HG03175 (cell line): ENCODE measurements at regions not wholly inside any gene's neighbourhood (a gene's known extent, or its start where the extent isn't known, plus 50 kb on each side); places are given as distances from the start of the nearest gene placed in this dataset.

Experiments used
- ATAC-seq: cut with Tn5 transposase; IDR thresholded peaks from one replicate; pipeline ENCODE4 v1.9.1; 2021; ENCODE audit warnings: mild to moderate bottlenecking, moderate library complexity; ENCODE audit not compliant: unreplicated experiment

DNA sequence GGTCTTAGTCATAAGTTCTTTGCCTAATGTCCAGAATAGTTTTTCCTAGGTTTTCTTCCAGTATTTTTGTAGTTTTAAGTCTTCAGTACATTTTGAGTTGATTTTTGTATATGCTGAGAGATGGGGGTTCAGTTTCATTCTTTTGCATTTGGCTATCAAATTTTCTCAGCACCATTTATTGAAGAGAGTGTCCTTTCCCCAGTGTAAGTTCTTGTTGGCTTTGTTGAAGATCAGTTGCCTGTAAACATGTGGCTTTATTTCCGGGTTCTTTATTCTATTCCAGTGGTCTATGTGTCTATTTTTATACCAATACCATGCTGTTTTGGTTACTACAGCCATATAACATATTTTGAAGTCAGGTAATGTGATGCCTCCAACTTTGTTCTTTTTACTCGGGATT lies 87.5 kb upstream of the MYCN start:
- ATAC-seq: no peak

DNA sequence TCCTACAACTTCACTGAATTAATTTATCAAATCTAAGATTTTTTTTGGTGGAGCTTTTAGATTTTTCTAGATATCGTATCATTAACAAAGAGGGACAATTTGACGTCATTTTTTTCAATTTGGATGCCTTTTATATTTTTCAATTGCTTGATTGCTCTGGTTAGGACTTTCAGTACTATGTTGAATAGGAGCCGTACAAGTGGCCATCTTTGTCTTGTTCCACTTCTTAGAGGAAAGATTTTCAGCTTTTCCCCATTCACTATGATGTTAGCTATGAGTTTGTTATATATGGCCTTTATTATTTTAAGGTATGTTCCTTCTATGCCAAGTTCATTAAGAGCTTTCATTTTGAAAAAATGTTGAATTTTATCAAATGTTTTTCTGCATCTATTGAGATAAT lies 86.4 kb upstream of the MYCN start:
- no peak for ATAC-seq

- ATAC-seq: no peak
Observed at GRCh38 chr2:15855766-15856260, 84.5 kb upstream of the MYCN start.

DNA sequence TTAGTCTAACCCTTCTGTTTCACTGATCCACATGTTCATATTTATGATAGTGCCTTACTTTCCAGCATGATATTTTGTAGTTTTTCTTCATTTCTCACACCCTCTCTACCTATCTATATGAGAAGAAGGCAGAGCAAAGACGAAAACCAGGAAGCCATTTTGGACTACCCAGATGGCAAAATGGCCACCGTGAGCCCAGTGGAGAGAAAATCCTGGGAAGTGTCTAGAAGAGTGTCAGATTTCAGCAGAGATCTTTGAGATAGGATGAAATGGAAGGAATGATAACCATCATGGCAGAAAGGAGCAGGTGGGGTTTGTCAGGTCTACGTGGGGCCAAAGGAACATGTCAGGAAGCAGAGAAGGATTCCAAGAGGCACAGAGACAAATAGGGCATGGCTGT lies 84.0 kb upstream of the MYCN start:
- ATAC-seq: no peak

DNA sequence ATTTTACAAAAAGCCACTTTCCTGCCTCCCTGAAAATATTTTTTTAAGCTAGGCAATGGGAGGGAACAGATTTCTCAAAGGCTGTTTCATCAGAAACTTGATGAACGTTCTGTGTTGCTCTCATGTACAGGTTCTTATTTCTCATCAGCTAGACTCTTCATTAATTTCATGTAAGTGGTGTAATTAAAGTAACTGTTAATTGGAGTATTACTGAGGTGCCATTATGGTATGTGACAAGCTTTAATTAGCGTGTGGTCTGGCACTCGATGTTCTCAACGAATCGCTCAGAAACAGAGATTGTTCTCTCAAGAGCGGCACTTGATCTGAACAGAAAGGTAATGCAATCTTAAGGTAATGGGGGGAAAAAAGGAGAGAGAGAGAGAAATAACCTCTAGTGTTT lies 81.9 kb upstream of the MYCN start:
- no peak for ATAC-seq

DNA sequence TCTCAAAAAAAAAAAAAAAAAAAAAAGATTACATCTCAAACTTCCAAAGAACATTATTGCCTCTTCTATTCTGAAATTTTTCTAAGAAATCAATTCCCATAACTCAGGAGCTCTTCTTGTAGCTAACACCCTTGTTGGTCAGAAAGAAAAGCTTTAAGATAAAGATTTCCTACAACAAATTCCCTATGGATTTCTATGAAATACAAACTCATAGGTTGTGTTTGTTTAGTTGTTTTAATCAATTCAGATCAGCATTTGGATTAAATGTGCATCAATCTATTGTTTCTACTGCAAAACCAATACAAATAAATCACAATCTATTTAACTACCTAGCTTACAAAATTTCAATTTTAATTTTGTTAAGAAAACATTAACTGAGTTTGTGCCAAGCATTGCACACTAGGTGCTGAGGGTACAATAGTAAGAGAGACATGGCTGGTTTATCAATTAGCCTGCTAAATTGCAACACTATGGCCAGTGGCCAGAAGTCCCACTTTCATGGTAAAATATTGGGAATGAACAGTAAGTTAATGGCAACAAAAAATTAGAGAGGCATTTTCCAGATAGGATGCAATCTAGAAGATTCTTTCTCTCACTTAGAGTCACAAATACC lies 80.2 kb upstream of the MYCN start:
- ATAC-seq: no peak

DNA sequence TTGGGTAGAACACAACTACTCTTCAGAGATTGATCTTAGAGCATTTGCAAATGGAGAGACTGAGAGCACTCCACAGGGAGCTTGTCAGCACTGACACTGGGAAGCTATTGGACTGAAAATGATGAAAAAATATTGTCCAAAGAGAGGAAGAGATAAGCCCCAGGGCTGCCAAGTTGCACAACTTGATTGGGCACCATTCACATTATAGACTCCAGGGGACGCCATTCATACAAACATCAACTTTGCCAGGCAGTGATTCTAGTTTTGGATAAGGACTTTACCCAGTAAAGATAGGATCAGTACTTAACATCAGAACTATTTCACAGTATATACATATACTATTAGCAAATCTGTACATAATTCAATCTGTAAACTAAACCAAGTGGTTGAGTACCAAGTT lies 79.6 kb upstream of the MYCN start:
- ATAC-seq: no peak

GRCh38 chr2:15861172-15861822 lies 79.1 kb upstream of the MYCN start:
- no peak for ATAC-seq

- no peak for ATAC-seq
Observed at GRCh38 chr2:15861898-15862297, 78.5 kb upstream of the MYCN start.

DNA sequence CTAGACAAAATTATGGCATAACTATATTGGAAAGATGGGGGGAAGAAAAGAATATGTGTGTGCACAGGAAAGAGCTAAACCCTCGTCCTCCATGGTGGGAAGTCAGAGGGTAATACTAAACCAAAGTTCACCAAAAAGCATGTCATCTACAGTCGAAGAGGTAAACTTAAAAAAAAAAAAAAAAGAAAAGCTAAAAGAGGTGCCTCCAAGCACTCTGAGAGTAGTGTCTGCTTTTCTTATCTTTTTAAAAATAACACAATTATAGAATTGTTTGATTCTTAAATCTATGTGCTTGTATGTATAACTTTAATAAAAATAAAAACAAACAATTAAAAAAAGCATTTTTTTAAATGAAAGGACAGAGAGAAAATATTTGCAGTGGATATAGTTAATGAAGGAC lies 77.3 kb upstream of the MYCN start:
- no peak for ATAC-seq

DNA sequence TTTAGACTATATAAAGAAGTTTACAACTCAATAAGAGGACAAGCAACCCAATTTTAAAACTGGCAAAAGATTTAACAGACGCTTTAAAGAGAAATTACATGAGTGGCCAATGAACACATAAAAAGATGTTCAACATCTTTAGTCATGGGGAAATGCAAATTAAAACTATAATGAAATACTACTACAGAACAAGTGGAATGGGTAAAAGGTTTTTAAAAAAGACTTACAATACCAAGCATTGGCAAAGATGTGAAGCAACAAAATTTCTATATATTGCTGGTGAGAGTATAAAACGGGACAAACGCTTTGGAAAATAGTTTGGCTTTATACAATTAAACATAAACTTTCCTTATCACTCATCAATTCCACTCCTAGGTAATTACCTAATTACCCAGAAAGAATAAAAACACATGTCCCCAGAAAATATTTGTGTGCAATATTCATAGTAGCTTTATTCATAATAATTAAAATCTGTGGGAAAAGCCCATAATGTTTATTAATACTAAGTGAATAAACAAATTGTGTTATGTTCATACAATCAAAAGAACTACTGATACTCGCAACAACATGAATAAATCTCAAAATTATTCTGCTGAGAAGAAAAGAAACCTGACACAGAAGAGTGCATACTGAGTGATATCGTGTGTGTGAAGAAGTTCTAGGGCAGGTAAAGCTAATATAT lies 76.7 kb upstream of the MYCN start:
- ATAC-seq: no peak

DNA sequence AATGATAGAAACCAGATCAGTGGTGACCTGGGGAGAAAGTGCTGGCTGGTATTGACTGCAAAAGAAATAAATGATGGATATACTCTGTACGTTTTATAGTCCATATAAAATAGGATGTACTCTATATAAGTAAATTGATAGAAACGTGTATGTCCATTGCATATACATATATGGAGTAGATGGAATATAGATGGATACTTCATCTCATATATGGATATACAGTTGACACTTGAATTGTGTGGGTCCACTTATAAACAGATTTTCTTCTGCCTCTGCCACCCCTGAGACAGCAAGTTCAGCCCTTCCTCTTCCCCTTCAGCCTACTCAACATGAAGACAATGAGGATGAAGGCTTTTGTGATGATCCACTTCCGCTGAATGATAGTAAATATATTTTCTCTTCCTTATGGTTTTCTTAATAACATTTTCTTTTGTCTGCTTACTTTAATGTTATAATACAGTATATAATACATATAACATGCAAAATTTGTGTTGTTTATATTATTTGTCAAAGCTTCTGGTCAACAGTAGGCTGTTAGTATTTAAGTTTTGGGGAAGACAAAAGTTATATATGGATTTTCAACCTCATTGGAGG lies 76.1 kb upstream of the MYCN start:
- ATAC-seq: no peak

- no peak for ATAC-seq
Observed at GRCh38 chr2:15865923-15866322, 74.4 kb upstream of the MYCN start.

DNA sequence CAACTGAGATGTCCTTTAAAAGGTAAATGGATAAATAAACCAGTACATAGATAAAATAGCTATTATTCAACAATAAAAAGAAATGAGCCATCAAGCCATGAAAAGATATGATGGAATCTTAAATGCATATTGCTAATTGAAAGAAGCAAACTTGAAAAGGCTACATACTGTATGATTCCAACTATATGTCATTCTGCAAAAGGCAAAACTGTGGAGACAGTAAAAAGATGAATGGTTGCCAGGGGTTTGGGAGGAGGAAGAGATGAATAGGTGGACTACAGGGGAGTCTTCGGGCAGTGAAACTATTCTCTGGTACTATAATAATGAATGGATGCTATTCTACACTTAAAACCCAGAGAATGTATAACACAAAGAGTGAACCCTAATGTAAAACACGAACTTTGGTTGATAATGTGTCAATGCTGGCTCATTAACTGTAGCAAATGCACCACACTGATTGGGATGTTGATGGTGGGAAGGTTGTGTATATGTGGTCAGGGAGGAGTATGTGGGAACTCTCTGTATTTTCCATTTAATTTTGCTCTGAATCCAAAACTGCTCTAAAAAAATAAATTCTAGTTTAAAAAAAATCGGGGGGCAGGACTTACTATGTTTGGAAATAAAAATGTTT lies 73.7 kb upstream of the MYCN start:
- no peak for ATAC-seq

GRCh38 chr2:15867194-15868171 lies 72.9 kb upstream of the MYCN start:
- ATAC-seq: no peak

GRCh38 chr2:15868186-15868585 lies 72.2 kb upstream of the MYCN start:
- ATAC-seq: no peak

DNA sequence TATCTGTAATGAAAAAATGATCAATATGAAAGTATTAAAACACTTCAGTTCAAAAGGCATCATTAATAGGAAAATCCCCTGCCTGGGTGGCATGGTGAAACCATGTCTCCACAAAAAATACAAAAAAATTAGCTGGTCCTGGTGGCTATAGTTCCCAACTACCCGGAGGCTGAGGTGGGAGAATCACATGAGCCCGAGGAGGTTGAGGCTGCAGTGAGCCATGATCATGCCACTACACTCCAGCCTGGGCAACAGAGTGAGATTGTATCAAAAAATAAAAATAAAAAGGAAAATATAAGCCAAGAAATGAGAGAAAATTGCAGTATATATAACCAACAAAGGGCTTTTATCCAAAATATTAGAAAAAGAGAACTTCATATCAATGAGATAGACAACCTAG lies 71.6 kb upstream of the MYCN start:
- no peak for ATAC-seq

- no peak for ATAC-seq
Observed at GRCh38 chr2:15869396-15869795, 71.0 kb upstream of the MYCN start.

DNA sequence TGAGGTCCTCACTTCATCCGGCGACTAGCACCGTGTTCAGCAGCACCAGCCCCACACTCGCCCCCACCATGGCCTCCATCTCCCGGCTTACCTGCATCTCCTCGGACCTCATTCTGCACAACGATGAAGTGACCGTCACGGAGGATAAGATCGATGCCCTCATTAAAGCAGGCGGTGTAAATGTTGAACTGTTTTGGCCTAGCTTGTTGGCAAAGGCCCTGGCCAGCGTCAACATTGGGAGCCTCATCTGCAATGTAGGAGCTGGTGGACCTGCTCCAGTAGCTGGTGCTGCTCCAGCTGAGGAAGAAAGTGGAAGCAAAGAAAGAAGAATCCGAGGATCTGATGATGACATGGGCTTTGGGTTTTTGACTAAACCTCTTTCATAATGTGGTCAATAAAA lies 70.5 kb upstream of the MYCN start:
- ATAC-seq: no peak

DNA sequence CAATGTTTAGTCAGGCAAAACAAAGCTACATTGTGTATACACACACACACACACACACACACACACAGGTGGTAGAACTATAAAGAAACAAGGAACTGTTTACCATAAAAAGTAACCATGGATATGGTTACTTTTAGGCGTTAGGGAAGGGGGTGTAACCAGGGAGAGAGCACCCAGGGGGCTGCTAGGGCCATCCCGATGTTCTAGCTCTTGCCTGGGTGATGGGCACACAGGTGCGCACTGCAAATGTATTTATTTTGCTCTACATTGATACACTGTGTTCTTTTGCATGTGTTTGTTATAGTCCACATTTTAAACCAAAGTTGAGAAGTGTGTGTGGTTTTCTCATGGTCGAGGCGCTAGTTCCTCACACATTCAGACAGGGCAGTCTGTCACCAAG lies 69.8 kb upstream of the MYCN start:
- ATAC-seq: no peak
